ENCODE measurements at regions not wholly inside any gene's neighbourhood (a gene's known extent, or its start where the extent isn't known, plus 50 kb on each side); places are given as distances from the start of the nearest gene placed in this dataset.

DNA sequence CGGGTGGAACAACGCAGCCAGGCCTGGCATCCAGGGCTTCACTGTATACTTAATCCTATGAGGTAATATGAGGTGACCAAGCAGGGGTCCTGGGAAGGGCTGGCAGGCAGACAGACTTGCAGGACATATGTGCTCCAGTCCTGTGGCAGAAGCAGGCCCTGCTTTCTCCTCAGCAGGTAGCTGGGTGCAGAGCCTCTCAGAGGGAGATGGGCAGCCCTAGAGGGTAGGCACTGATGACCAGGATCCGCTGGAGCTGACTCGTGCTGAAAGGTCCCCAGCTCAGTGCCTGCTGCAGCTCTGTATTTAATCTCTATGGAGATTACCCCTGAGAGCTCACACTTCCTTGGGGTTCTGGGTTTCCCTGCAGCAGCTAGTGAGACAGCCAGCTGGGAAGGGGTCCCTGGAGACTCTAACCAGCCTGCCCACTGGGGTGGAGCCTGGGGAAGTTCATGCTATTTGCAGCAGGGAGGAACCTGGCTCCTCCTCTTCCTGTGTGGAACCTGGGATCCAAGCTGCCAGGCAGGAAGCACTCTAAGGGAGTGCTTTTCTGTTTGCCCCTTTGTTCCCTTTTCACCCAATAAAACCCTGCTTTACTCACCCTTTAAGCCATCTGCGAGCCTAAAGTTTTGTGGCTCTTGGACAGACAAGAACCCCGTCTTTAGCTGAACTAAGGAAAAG is 339.2 kb downstream of the DCAF12L2 start:
- no peak for DNase-seq

DNA sequence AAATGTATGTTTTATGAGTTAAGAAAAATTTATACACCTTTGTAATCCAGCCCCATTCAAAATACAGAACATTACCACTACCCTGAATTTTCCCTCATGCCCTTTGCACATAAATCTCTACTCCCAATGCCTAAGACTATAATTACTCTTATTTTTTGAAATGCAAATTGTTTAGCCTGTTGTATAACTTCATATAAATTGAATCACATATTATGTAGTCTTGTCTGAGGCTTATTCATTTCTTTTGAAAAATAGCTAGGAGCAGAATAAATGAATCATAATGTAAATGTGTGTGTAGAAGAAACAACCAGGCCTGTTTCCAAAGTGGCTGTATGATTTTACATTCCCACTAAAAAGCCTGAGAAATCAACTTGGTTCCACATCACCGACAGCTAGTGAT is 319.8 kb downstream of the DCAF12L2 start:
- DNase-seq = no peak

DNA sequence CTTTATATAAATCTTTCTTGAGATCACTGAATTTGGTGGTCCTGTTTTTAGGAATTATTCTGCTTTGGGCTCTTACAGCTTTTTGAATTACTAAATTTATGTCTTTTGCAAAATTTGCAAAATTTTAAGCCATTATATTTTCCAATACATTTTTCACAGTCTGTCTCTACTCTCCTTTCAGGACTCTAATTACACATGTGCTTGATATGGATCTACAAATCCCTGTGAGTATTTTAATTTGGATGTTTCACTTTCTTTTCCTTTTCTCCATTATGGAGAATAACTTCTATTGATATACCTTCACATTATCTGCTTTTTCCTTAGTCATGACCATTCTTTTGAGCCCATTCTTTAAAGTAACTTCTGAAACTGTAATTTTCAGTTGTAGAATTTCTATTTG is 315.4 kb downstream of the DCAF12L2 start:
- DNase-seq = no peak

DNA sequence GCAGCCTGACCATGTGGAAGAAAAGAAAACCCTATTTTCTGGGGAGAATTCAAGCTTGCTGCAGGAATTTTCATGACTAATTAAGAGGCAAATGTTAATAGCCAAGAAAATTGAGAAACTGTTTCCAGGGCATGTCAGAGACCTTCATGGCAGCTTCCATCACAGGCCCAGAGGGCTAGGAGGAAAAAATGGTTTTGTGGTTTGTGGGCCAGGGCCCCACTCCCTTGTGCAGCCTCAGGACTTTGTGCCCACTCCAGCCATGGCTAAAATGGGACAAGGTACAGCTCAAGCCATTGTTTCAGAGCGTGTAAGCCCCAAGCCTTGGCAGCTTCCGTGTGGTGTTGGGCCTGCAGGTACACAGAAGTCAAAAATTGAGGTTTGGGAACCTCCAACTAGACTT is 282.9 kb downstream of the DCAF12L2 start:
- no peak for DNase-seq

DNA sequence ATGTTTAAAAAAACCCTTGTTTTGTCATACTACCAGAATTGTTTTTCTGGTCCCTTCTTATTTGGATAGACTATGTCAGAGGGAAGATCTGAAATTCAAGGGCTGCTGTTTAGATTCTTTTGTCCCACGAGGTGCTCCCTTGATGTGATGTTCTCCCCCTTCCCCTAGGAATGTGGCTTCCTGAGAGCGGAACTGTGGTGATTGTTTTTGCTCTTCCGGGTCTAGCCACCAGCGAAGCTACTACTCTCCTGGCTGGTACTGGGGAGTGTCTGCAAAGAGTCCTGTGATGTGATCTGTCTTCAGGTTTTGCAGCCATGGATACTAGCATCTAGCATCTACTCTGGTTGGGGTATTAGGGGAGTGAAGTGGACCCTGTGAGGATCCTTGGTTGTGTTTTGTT is 271.1 kb downstream of the DCAF12L2 start:
- no peak for DNase-seq

DNA sequence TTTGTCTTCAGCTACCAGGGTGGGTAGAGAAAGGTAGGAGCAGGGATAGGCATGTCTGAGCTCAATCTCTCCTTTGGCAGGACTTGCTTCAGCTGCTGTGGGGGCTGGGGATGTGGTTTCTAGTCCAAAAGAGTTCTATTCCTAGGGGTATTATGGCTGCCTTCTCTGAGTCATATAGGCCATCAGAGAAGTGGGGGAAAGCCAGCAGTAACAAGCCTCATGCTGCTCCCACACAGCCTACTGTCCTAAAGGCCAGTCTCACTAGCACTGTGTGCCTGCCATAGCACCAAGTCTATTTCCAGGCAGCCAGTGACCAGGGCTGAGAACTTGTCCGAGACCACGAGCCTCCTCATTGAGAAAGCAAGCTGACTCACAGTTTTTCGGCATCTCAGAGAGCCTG is 270.6 kb downstream of the DCAF12L2 start:
- no peak for DNase-seq

DNA sequence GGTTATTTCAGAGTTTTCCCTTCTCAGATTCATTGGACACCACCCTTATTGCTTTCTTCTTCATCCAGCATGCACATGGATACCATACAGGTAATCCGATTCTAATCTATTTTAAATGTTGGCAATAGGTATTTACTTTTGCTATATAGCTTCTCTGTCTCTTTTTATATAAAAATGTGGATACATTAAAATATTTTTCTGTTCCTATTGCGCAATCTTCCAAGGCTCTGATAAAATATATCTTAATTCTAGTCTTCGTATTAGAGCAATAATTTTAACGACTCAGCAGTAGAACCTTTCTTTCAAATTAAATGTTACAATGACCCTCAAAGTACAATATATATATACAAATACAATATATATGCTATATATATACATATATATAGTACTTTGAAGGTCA is 239.8 kb downstream of the DCAF12L2 start:
- no peak for DNase-seq

DNA sequence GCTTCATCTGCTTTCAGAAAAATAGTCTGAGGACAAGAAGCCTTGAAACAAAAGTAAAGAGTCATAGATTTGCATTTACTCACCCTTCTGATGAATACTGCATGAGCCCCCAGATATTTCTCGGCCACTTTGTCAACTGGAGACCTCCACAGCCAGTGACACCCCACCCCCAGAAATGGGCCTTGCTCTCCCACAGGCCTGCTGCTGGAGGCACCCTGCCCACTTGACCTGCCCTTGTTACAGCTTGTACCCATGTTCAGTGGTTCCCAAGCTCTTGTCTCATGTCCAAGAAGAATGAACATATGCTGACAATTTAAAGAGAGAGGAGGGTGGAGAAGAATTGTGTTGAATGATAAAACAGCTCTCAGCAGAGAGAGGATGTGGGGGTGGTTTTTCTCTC is 225.1 kb downstream of the DCAF12L2 start:
- no peak for DNase-seq

DNA sequence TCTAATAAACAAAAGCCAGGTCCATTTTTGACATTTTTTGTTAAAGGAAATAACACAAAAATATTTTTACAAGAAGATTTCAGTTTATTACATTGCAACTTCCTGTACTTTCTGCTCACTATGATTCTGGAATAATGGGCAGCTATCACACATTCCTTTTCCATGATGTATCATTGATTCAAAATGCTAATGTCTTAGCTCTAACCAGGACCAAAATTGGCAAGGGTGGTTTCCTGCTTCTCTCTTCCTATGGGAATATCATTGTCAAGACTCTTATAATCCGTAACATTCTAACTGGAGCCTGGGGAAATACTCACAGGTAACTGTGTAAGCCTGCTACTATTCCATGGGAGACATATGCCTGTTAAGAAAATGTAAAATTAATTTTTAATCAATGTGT is 218.6 kb downstream of the DCAF12L2 start:
- DNase-seq = no peak

DNA sequence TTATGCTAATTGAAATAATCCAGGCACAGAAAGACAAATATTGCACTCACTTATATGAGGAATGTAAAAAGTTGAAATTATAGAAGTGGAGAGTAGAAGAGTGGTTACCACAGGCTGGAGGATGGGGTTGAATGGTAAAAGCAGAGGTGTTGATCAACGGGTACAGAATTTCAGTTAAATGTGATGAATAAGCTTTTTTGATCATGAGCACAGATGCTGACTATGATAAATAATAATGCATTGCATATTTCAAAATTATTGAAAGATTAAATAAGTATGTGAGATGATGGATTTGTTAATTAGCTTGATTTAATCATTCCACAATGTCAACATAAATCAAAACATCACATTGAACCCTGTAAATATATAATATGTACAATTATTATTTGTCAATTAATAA is 213.1 kb downstream of the DCAF12L2 start:
- no peak for DNase-seq

DNA sequence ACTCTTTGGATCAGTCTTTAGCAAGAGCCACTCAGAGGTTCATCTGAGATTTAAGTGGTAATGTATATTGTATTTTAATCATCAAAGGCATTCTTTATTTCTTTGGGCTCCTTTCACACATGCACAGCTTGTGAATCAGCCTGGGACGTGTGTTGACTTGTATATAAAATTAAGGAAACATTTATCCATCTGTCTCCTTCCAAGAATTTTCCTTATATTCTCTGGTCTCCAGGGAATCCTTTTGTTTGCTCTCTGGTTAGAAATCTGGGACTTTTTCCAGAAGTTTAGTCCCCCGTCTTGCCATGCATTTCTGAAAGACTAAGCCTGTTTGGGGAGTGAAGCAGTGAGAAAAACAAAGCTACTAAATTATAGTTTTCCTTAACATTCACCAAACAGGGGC is 212.3 kb downstream of the DCAF12L2 start:
- DNase-seq = no peak

DNA sequence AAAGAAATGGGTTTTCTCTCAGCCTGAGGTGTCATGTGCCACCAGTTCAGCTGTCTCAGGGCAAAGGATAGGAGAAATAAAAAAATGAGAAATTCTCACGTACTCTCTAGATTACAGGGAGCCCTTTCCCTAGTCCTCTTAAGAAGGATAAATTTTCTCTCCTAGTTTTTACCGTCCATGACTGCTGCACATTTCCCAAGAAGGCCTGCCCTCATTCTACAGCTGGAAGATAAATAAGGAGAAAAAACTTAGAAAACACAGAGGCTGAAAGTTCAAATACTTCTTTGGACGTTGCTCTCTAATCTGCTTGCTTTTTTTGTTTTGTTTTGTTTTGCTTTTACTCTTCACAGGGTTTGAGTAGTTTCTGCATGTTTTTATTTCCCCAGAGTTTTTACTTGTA is 211.9 kb downstream of the DCAF12L2 start:
- DNase-seq = no peak

DNA sequence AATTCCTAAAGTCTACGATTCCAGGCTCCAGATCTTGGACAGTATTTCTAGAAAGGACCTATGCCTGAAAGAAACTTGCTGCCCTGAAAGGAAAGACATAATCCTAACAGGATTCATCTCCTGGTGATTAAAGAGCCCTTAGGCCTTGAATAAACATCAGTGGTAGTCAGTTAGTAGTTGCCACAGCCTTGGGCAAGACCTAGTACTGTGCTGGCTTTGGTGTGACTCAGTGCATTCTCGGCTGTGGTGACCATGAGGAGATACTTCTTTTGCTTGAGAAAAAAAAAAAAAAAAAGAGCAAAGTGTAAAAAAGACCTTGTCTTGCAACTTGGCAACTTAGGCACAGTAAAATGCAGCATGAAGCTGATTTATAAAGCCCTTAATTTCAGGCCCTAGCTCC is 188.2 kb downstream of the DCAF12L2 start:
- DNase-seq = no peak

DNA sequence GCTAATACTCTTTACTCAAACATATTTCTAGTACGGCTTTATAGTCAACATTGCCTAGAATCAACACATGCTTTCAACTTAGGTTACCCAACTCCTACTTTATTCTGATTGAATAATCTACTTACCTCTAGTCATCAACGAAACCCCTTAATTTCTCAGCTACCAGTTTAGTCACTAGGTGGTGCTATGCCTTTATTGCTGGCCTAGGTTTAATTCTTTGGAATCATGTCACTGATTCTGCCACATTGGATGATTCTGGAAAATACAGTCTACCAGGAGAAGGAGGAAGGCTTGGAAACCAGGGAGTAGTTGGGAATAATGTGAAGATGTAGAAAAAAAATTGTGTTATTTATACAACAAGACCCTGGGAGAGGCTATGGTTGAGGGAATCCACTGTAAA is 167.7 kb downstream of the DCAF12L2 start:
- DNase-seq = no peak

DNA sequence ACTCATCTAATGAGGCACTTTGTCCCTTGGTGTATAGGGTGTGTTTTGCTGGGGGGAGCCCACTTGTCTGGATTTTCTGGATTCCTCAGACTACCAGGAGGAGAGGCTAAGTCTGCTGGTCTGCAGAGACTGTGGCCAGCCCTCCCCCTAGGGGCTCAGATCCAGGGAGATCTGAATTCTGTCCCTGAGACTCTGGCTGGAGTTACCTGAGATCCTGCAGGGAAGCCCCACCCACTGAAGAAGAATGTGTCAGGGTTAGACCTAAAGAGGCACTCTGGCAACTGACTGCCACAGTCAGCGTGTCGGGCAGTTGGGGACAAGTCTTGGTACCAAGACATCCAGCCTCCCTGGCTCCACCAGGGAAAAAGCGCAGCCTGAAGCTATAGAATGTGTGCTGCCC is 138.9 kb downstream of the DCAF12L2 start:
- no peak for DNase-seq

DNA sequence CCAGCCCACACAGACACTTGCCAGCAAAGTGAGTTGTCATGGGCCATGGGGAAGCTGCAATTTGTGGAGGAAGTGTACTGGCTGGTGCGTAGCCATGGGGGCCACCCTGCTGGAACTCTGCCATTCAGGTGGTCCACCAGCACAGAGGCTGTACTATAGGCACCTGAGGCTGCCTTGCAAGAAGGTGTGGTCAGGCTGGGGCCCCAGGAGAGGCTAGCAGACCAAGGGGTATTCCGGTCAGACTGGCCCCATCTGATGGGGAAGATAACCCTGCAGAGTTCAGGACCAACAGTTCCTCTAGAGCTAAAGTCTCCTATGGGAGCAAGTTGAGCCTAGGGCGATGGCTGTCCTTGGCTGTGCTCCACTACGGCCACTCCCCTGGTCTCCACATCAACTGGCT is 136.1 kb downstream of the DCAF12L2 start:
- DNase-seq = no peak

DNA sequence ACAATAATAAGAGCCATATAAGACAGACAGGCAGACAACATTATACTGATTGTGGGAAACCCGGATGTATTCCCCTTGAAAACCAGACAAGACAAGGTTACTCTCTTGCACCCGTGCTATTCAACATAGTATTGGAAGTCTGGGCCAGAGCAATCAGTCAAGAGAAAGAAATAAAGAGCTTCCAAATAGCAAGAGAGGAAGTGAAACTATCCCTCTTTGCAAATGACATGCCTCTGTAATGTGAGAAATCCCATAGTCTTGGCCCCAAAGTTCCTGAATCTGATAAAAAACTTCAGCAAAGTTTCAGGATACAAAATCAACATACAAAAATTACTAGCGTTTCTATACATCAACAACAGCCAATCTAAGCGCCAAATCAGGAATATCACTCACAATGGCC is 102.1 kb downstream of the DCAF12L2 start:
- no peak for DNase-seq

DNA sequence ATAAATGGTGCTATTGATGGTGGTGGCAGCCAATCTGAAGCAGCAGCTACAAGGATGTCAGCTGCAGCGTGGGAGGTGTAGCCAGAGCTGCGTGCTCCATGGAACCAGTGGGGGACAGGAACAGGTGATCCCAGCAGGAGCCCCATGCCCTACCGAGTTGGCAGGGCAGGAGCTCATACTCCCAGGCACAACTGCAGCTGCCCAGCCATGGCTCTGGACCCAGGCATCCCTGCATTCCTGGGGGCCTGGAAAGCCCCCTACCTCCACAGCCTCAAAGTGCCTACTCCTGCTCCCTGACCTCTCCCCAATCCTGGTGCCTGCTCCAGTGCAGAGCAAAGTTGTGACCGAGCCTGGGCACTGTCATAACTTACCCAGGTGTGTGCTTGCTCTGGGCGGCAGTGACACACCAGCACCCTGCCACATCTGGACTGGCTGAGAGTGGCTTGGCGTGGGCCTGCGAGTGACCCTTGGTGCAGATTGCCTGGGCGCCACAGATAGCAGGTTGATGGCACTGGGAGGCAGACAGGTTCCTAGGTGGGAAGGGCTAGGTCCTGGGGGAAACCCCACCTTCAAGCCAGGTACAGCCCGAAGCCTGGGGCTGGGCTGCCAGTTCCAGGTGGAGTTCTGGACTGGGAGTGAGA is 101.1 kb downstream of the DCAF12L2 start:
- no peak for DNase-seq

DNA sequence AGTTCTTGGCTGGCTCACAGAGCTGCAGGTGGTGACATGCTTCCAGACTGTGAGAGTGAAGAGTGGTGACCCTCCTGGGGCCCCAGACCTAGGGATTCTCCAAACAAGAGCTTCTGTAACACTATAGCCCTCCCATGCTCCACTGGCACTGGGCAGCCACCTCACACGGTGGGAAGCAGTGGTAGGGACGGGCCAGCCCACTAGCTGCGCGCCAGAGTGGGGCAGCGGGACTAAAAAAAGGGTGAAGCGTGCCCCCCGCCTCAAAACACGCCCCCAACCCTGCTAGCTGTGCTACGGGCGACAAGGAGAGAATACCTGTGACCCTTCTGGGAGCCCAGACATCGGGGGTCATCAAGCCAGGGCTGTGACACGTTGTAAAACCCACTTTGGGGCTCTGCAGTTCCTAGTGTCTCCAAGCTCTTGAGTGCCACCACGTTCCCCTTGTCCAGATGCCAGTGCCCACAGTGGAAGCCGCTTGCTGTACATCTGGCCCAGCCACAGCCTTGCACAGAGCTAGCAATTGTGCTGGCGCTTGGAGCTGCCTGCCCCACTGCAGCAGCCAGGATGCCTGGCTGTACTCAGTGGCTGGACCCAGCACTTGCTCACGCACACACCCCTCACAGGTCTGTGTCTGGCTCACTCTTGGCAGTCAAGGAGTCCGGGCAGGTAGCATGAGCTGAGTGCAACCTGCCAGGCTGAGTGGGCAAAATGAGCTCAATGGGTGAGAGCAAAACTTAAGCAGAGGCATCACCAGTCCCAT is 100.0 kb downstream of the DCAF12L2 start:
- no peak for DNase-seq

Measured in stimulated activated CD8-positive, alpha-beta memory T cell treated with anti-CD3 and anti-CD28 coated beads, Interleukin-4, amount 100 ng/mL, for 48 hours (primary cell).